ENCODE measurements at regions not wholly inside any gene's neighbourhood (a gene's known extent, or its start where the extent isn't known, plus 50 kb on each side); places are given as distances from the start of the nearest gene placed in this dataset.

GRCh38 chr1:108077991-108078390, 113.0 kb upstream of the VAV3 start:
- TF ChIP-seq GATA3 (IDR thresholded peaks at IDR 0.05; ENCODE audit: low read depth, low read length): no peak
- TF ChIP-seq GATA2 (IDR thresholded peaks at IDR 0.05; ENCODE audit: low read depth, low read length): no peak

Measured in SH-SY5Y (cell line).